PC-9 (cell line): ENCODE measurements at regions not wholly inside any gene's neighbourhood (a gene's known extent, or its start where the extent isn't known, plus 50 kb on each side); places are given as distances from the start of the nearest gene placed in this dataset.

Source experiments
- BruUV-seq: library from RNA; stranded (reverse); fragments of 400-500 nt; replicated peaks from 2 replicates; lab custom pipeline; 2021; lab: Mats Ljungman, UMichigan
- CTCF ChIA-PET: fragments of 300-600 bp; sonication (Branson Sonifier 250); formaldehyde crosslinking; loops from one replicate; lab custom pipeline; 2022; ENCODE audit warnings: antibody characterized with exemption; lab: Charles Lee
- POLR2A ChIA-PET: fragments of 300-600 bp; sonication (Branson Sonifier 250); formaldehyde crosslinking; loops from one replicate; lab custom pipeline; 2022; ENCODE audit warnings: antibody characterized with exemption; ENCODE audit not compliant: unreplicated experiment; lab: Charles Lee
- DNase-seq, 2 experiments: peaks; one replicate each; pipeline versions ENCODE4 v3.0.0 to v3.0.0-alpha.2; 2015 to 2022; ENCODE audit warnings: mixed read lengths in 1 of 2
- H2AFZ ChIP-seq: fragments of 200-600 bp; sonication (generic); 2 replicates; pipeline ENCODE4 v1.8.1; 2017; ENCODE audit warnings: antibody characterized with exemption
- H3F3A ChIP-seq: fragments of 200-600 bp; sonication (generic); 2 replicates; pipeline ENCODE4 v1.8.1; 2017; ENCODE audit warnings: antibody characterized with exemption, mild to moderate bottlenecking, low read depth; ENCODE audit not compliant: insufficient read depth
- H3K27ac ChIP-seq: fragments of 200-600 bp; sonication (generic); 2 replicates; pipeline ENCODE4 v1.6.1; 2016; ENCODE audit warnings: mixed run types
- H3K27me3 ChIP-seq: fragments of 200-600 bp; sonication (generic); 2 replicates; pipeline ENCODE4 v1.6.1; 2016; ENCODE audit warnings: low read depth, mixed run types; ENCODE audit not compliant: insufficient read depth
- H3K36me3 ChIP-seq: fragments of 200-600 bp; sonication (generic); 2 replicates; pipeline ENCODE4 v1.6.1; 2016; ENCODE audit warnings: low read depth, mixed run types
- H3K4me1 ChIP-seq: fragments of 200-600 bp; sonication (generic); replicated peaks from 2 replicates; pipeline ENCODE4 v1.6.1; 2016; ENCODE audit warnings: mixed run types; ENCODE audit not compliant: insufficient read depth
- H3K4me2 ChIP-seq: fragments of 200-600 bp; sonication (generic); 2 replicates; pipeline ENCODE4 v1.6.1; 2017; ENCODE audit warnings: mixed run types
- H3K4me3 ChIP-seq: fragments of 200-600 bp; sonication (generic); 2 replicates; pipeline ENCODE4 v1.6.1; 2016; ENCODE audit warnings: mixed run types
- H3K79me2 ChIP-seq: fragments of 200-600 bp; sonication (generic); 2 replicates; pipeline ENCODE4 v1.6.1; 2017; ENCODE audit warnings: low read depth, mixed run types
- H3K9me2 ChIP-seq: fragments of 200-600 bp; sonication (generic); 2 replicates; pipeline ENCODE4 v1.8.1; 2017; ENCODE audit warnings: mild to moderate bottlenecking; ENCODE audit not compliant: insufficient read depth
- H3K9me3 ChIP-seq: fragments of 200-600 bp; sonication (generic); 2 replicates; pipeline ENCODE4 v1.8.1; 2016; ENCODE audit warnings: low read depth; ENCODE audit not compliant: insufficient read depth
- H4K20me1 ChIP-seq: fragments of 200-600 bp; sonication (generic); 2 replicates; pipeline ENCODE4 v1.8.1; 2017; ENCODE audit not compliant: insufficient read depth
- EZH2 ChIP-seq: fragments of 200-600 bp; sonication (generic); IDR thresholded peaks from 2 replicates; pipeline ENCODE4 v1.8.0; 2017; ENCODE audit warnings: antibody characterized with exemption, low read depth
- intact Hi-C: fragments of 100-400 bp; cut with micrococcal nuclease; formaldehyde crosslinking; loops from one replicate; pipeline ENCODE4 v1.10.0; 2022; ENCODE audit not compliant: unreplicated experiment
- TF ChIP-seq, protein P1 (sequence below): fragments of 200-600 bp; sonication (generic); conservative IDR thresholded peaks from 2 replicates; pipeline ENCODE4 v1.6.1; 2017; ENCODE audit warnings: mixed run types, antibody characterized with exemption, mild to moderate bottlenecking, moderate library complexity

DNA sequence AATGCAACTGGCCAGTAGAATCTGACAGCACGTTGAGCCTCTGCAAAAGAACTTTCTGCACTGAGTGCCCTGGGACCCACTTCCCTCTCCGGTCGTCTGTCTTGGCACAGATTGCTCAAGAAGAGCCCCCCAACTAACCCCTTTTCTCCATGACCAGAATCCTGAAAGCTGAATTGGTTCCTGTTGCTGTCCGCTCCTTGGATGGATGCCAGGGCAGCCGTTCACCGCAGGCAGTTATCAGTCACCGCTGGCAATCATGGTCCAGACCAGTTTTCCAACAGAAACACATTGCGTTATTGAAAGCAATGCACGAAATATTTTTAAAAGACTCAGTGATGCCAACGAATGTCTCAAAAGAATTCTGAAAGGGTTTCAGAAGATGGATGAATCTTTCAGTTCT lies 733.7 kb upstream of the FRG1 start:
- no peaks in the 10 kb centered on the region for H3K9me3 ChIP-seq
- intact Hi-C loops = no loop called here
- ChIA-PET POLR2A (no interaction called here), CTCF (no interaction called here)
- H3K27me3 ChIP-seq = peaks cover 6% of the 10 kb centered on the region; the same call in 1 of the 2 replicates
- BruUV-seq = no TSS peak
- no peak for DNase-seq
- no peak overlapping the region for H3K4me3 ChIP-seq
- no peaks in the 10 kb centered on the region for H4K20me1 ChIP-seq
- no peaks in the 10 kb centered on the region for H3K79me2 ChIP-seq
- H3K4me2 ChIP-seq = no peak overlapping the region
- H3K36me3 ChIP-seq = no peaks in the 10 kb centered on the region
- TF ChIP-seq, protein P1, sequence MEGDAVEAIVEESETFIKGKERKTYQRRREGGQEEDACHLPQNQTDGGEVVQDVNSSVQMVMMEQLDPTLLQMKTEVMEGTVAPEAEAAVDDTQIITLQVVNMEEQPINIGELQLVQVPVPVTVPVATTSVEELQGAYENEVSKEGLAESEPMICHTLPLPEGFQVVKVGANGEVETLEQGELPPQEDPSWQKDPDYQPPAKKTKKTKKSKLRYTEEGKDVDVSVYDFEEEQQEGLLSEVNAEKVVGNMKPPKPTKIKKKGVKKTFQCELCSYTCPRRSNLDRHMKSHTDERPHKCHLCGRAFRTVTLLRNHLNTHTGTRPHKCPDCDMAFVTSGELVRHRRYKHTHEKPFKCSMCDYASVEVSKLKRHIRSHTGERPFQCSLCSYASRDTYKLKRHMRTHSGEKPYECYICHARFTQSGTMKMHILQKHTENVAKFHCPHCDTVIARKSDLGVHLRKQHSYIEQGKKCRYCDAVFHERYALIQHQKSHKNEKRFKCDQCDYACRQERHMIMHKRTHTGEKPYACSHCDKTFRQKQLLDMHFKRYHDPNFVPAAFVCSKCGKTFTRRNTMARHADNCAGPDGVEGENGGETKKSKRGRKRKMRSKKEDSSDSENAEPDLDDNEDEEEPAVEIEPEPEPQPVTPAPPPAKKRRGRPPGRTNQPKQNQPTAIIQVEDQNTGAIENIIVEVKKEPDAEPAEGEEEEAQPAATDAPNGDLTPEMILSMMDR = no peak
- TF ChIP-seq EZH2 = no peak
- no peaks in the 10 kb centered on the region for H3F3A ChIP-seq
- H3K27ac ChIP-seq = no peak overlapping the region
- H3K4me1 ChIP-seq = no peaks in the 10 kb centered on the region
- H2AFZ ChIP-seq = no peak overlapping the region
- H3K9me2 ChIP-seq = no peaks in the 10 kb centered on the region

DNA sequence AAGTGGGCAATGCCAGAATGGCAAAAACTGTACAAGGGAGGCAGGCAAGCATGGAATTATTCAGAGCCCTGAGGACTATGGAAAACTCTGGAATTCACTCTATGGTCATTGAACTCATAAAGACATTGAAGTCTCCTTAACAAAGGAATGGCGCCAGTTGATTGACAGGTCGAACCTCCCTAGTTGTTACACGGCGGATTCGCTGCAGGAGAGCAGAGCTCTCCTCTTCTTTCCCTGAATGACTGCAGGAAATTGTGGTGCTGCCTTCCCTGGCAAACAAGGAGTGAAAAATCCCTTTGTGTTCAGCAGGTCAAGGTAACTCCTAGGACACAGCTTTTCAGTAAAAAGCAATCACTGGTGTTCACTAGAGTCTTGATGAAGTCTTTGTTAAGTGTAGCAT lies 732.8 kb upstream of the FRG1 start:
- POLR2A ChIA-PET = no interaction called here
- Histone ChIP-seq H2AFZ (no peak overlapping the region), H3K9me2 (no peaks in the 10 kb centered on the region), H3K9me3 (no peaks in the 10 kb centered on the region), H3K4me3 (no peak overlapping the region), H3F3A (no peaks in the 10 kb centered on the region), H3K4me1 (no peaks in the 10 kb centered on the region), H3K27ac (no peak overlapping the region), H3K27me3 (peaks cover 6% of the 10 kb centered on the region; the same call in 1 of the 2 replicates), H3K4me2 (no peak overlapping the region), H3K79me2 (no peaks in the 10 kb centered on the region), H3K36me3 (no peaks in the 10 kb centered on the region), H4K20me1 (no peaks in the 10 kb centered on the region)
- TF ChIP-seq, protein P1 = no peak
- no peak for TF ChIP-seq EZH2
- CTCF ChIA-PET = no interaction called here
- intact Hi-C loops = no loop called here
- no TSS peak for BruUV-seq
- DNase-seq = no peak

DNA sequence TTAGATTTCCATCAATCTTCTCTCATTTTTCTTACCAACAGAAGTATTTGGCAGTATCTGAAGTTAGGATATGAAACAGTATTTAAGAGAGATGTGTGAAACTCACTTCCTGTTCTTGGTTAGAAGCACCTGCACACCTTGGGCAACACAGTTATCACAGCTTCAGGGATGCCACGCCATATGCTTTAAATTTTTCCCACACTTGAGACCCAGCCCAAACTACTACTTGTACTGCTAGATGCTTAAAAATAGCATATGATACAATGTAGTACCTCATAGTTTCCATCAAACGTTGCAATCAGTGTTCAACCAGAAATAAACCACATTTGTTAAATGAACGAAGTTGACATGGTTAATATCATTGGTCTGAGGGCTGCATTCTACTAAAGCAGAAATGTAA lies 725.1 kb upstream of the FRG1 start:
- no peak overlapping the region for H3K4me3 ChIP-seq
- TF ChIP-seq, protein P1 = no peak
- TF ChIP-seq EZH2 = no peak
- H3K79me2 ChIP-seq = no peaks in the 10 kb centered on the region
- no peaks in the 10 kb centered on the region for H3K36me3 ChIP-seq
- POLR2A ChIA-PET = no interaction called here
- intact Hi-C loops = no loop called here
- CTCF ChIA-PET = no interaction called here
- no peaks in the 10 kb centered on the region for H3K9me2 ChIP-seq
- H2AFZ ChIP-seq = no peak overlapping the region
- no TSS peak for BruUV-seq
- no peak for DNase-seq
- no peak overlapping the region for H3K4me2 ChIP-seq
- no peak overlapping the region for H3K27ac ChIP-seq
- H3K4me1 ChIP-seq = no peaks in the 10 kb centered on the region
- no peaks in the 10 kb centered on the region for H3F3A ChIP-seq
- no peaks in the 10 kb centered on the region for H3K9me3 ChIP-seq
- H4K20me1 ChIP-seq = no peaks in the 10 kb centered on the region
- no peaks in the 10 kb centered on the region for H3K27me3 ChIP-seq
